ENCODE measurements at regions not wholly inside any gene's neighbourhood (a gene's known extent, or its start where the extent isn't known, plus 50 kb on each side); places are given as distances from the start of the nearest gene placed in this dataset.

DNA sequence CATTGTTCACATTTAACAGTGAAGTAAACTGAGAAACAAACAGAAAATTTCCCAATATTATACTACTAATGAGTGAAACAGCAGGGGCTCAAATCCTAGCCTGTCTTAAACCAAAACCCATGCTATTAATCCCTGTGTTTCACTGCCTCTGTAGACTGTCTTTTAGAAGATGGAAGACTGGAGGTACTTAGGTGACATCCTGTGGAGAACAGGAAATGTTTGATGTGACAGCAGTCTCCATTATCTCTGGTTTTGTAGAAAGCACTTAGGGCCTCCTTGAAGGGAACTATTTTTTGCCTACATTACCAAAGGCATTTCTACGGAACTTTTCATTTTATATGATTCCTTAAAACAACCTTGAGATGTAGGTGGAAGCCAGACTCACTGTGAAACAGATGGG, 288.1 kb upstream of the SORL1-AS1 start:
- H3K9ac ChIP-seq (ENCODE audit: extremely low read depth, insufficient read length, low read length), result no peak overlapping the region
- TF ChIP-seq CTCF (conservative IDR thresholded peaks at IDR 0.05), result no peak
- H4K5ac ChIP-seq (ENCODE audit: insufficient read length, low read depth, low read length), result no peak overlapping the region
- no peak overlapping the region for H3K27ac ChIP-seq (ENCODE audit: insufficient read length, low read depth, low read length)
- H3K14ac ChIP-seq (ENCODE audit: insufficient read depth, low read length), result no peak overlapping the region
- no peak overlapping the region for H2BK20ac ChIP-seq (ENCODE audit: low read depth, low read length, poor library complexity, severe bottlenecking)
- H3K56ac ChIP-seq (ENCODE audit: insufficient read length, low read depth, low read length), result no peak overlapping the region
- H3K4me1 Mint-ChIP-seq, result 0 out of 4 replicates have a peak, but pooled peaks cover 2 to 3% of the 10 kb centered on the region in 2 experiments
- no peak overlapping the region for H2AFZ ChIP-seq (ENCODE audit: low read length)
- H3K36me3 Mint-ChIP-seq (ENCODE audit: insufficient read depth in 1 of 3, low read depth in 3 of 3), result peaks cover 0 to 9% (median 4%) of the 10 kb centered on the region in 3 experiments; a peak in 4 of 7 replicates
- H2BK12ac ChIP-seq (ENCODE audit: insufficient read length, low read depth, low read length), result no peak overlapping the region
- H2BK15ac ChIP-seq (ENCODE audit: low read depth, low read length), result no peak overlapping the region
- H3K4me3 Mint-ChIP-seq, result no peak overlapping the region
- H3K79me2 ChIP-seq (ENCODE audit: insufficient read depth, low read length), result no peaks in the 10 kb centered on the region
- H3T11ph ChIP-seq (ENCODE audit: low read length), result no peak overlapping the region
- H2BK120ac ChIP-seq (ENCODE audit: low read depth, low read length, poor library complexity, severe bottlenecking), result no peak overlapping the region
- H3K9me3 ChIP-seq (ENCODE audit: control insufficient read depth, low read depth, low read length), result no peaks in the 10 kb centered on the region
- H3K4me1 ChIP-seq (ENCODE audit: insufficient read depth, low read length), result no peaks in the 10 kb centered on the region
- H3K4me2 ChIP-seq (ENCODE audit: insufficient read depth, insufficient read length, low read length), result no peak overlapping the region
- H4K91ac ChIP-seq (ENCODE audit: insufficient read length, low read depth, low read length), result no peak overlapping the region
- no peak for DNase-seq
- H3K27ac Mint-ChIP-seq, result no peak overlapping the region
- no peaks in the 10 kb centered on the region for H3K23me2 ChIP-seq (ENCODE audit: insufficient read length, low read depth, low read length, poor library complexity, severe bottlenecking)
- H4K8ac ChIP-seq (replicated peaks; ENCODE audit: insufficient read length, low read depth, low read length), result no peak overlapping the region
- H3K4ac ChIP-seq (ENCODE audit: low read depth, low read length), result no peak overlapping the region
- H2BK5ac ChIP-seq (ENCODE audit: insufficient read length, low read length), result no peak overlapping the region
- H3K9me3 Mint-ChIP-seq, result peaks cover 10 to 15% of the 10 kb centered on the region in 2 experiments
- no CpG with 5 or more reads among the region's 1 CpG for WGBS (ENCODE audit: extremely low coverage, insufficient read length, low lambda C conversion rate)
- no peaks in the 10 kb centered on the region for H4K20me1 ChIP-seq (ENCODE audit: control insufficient read depth, insufficient read depth, insufficient read length)
- H3K79me1 ChIP-seq (ENCODE audit: insufficient read depth, low read depth, low read length, poor library complexity, severe bottlenecking), result no peaks in the 10 kb centered on the region
- H2AK5ac ChIP-seq (ENCODE audit: insufficient read length, low read length), result no peak overlapping the region
- no peak overlapping the region for H3K23ac ChIP-seq (ENCODE audit: insufficient read length, low read depth, low read length)
- no peaks in the 10 kb centered on the region for H3K27me3 ChIP-seq (ENCODE audit: insufficient read depth, low read length)
- peaks cover 2% of the 10 kb centered on the region; the same call in 1 of the 2 replicates for H3K27me3 Mint-ChIP-seq (ENCODE audit: low read depth)
- H3K18ac ChIP-seq (ENCODE audit: insufficient read length, low read depth, low read length), result no peak overlapping the region
